IPS-NIHi7 (cell line): ENCODE measurements at regions not wholly inside any gene's neighbourhood (a gene's known extent, or its start where the extent isn't known, plus 50 kb on each side); places are given as distances from the start of the nearest gene placed in this dataset.

ENCODE experiments used
- DNase-seq: peaks from one replicate; pipeline ENCODE4 v3.0.0; 2012; ENCODE audit warnings: mixed read lengths; ENCODE audit errors: extremely low spot score

DNA sequence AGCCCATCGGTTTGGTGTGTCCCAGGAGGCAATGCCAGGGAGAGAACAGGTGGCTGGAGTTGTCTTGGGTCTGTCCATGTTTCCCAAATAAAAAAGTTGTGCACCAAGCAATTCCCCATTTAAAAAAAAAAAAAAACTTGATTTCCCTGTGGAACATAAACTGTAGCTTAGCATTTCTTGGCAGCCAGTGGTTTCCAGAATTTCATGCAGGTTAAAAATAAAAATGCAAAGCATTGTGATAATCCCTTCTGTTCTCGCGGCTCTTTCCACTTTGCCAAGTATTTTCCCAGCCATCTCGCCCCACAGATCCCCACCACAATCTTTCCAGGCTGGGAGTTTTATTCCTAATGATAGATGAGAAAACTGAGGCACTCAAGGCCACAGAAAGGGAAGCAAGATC, 51.4 kb upstream of the MSX1 start:
- no peak for DNase-seq

- DNase-seq: no peak
Measured at GRCh38 chr4:4805887-4806286, 53.6 kb upstream of the MSX1 start.

DNA sequence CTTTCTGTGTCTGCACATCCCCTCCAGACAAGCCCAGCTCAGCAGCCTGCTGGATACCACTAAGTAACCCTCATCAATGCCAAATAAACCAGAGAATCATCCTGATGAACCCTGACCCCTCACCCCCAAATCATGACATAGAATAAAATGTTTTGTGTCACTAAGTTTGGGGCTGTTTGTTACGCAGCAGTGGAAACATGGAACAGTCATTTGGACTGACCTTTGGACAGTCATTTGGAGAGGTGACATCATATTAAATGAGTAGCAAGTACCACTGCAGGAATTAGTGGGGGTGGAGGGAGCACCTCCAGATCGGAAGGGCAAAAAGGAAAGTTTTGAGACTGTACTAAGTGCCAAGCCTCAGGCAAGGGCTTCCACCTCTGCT, 55.6 kb upstream of the MSX1 start:
- DNase-seq: no peak

DNA sequence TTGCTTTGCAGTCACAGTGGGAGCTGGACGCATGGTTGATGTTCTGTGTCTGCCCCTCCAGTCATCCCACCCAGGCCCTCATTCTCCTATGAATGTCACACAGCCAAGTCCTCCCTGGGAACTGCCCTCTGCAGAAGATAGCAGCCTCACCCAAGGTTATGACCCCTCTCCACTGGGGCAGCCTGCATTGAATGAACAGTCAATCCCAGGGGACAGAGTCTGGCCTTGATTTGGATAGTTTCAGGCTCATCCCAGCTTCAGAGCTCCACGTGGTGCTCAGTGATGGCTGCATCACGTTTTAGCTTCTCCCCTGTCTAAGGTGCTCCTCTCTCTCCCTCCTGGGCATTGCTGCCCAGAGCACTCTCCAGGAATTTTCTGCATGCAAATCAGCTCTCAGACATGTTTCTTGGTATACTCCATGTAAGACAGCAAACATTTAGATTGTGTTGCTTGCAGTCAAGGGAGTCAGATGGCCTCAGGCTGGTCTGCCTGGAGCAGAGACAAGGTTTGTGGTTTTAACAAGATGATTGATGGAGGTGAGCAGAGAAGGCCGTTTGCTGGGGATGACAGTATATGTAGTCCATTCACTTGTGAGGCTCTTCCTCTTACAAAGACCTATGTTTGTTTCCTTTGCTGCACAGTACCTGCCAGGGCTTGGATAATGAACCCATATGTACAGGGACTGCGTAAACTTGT, 56.1 kb upstream of the MSX1 start:
- DNase-seq: no peak

GRCh38 chr4:4800646-4801408, 58.6 kb upstream of the MSX1 start:
- DNase-seq: no peak

DNA sequence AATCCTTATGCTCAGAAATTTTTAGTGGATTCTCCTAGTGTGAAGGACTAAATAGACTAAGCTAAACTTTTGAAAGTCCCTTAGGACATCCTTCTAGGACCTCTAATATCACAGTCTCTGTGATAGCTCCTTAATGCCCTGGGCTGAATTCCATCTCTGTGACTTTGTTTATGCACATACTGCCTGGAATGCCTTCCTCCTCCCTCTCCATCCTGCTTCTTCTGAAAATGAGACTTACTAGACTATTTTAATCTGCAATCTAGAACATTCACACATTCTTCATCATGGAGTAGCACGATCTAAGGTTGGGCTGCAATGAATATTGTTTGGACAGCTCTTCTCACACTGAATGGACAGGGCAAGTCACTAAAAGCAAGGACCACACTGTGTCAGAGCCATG, 65.0 kb upstream of the MSX1 start:
- no peak for DNase-seq

DNA sequence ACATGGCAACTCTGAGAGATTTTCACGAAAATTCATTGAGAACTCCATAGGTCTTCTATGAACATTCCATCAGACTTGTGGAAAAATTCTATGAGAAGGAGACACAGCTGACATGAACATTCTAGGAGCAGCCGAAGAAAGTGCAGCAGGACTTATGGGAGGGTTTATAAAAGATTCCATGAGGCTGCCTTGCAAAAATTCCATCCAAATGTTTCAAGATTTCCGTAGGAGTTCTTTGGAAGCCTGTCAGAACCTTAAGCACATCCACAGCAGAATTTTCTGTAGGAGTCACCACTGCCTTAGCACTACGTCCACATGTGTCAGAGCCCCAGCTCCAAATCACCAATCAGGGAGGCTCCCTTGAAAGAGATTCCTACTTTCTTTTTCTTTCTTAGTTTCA, 67.0 kb upstream of the MSX1 start:
- no peak for DNase-seq

- no peak for DNase-seq
Measured at GRCh38 chr4:4791299-4792111, 68.0 kb upstream of the MSX1 start.

DNA sequence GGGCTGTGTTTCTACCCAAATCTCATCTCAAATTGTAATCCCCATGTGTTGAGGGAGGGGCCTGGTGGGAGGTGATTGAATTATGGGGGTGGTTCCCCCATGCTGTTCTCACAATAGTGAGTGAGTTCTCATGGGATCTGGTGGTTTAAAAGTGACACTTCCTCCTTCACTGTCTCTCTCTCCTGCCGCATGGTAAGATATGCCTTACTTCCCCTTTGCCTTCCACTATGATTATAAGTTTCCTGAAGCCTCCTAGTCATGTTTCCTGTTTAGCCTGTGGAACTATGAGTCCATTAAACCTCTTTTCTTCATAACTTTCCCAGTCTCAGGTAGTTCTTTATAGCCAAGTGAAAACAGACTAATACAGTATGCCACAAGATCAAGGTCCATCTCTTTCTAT, 70.0 kb upstream of the MSX1 start:
- no peak for DNase-seq

DNA sequence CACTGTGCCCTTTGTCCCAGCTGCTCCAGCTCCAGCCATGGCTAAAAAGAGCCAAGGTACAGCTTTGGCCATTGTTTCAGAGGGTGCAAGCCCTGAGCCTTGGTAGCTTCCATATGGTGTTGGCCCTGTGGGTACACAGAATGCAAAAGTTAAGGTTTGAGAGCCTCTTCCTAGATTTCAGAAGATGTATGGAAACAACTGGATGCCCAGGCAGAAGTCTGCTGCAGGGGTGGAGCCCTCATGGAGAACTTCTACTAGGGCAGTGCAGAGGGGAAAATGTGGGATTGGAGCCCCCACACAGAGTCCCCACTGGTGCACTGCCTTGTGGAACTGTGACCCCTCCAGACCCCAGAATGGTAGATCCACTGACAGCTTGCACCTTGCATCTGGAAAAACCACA, 70.9 kb upstream of the MSX1 start:
- DNase-seq: no peak

- no peak for DNase-seq
Measured at GRCh38 chr4:4787421-4787820, 72.0 kb upstream of the MSX1 start.

DNA sequence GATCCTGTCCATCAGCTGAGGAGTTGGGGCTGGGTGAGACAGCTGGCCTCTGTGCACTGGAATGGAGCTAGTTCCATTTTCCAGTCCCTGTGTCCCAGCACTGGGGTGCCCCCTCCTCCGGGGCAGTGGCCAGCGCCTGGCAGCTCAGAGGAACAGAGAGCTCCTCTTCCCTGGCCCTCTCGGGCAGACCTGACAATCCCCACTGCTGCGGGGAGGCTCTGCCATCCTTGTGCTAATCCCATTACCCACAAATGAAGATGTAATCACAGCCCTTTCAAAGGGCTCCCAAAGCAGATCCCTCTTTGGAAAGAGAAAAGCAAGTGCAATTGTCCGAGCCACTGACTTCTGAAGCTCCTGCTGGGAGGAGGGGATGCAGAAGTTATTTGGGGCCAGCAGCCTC, 75.1 kb upstream of the MSX1 start:
- no peak for DNase-seq

- DNase-seq: no peak
Measured at GRCh38 chr4:4783847-4784246, 75.6 kb upstream of the MSX1 start.

- DNase-seq: no peak
Measured at GRCh38 chr4:4782969-4783368, 76.5 kb upstream of the MSX1 start.

DNA sequence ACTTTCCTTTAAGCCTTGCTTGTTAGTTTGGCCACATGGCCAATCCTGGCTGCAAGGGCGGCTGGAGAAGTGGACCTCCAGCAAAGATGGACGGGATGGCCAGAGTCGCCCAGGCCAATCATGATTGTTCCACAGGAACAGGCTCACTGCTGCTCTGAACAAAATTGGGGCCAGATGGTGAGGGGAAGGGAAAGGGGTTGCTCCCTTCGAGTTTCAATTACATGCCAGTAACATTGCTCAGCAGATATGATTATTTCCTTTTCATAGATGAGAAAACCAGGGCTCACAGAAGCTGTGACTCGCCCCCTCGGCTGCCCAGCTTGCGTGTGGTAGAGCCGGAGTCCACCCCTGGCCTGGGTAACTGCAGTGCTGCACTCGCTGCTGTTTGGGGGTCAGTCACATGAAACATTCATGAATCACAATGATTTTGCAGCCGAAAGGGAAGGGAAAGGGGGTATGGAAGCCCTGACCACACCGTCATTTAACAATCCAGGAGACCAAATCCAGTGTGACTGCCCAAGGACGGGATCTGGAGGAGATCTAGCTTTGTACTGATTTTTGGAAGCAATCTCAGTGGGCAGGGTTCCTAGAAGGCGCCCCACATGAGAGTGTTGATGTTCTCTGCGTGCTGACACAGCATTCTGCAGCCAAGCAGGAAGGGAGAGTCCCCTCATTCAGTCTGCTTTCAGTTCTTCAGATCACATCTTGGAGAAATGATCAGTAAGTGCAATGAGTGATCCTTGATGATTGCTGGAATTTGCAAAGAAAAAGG, 77.3 kb upstream of the MSX1 start:
- DNase-seq: no peak

GRCh38 chr4:4780729-4781244, 78.7 kb upstream of the MSX1 start:
- no peak for DNase-seq

DNA sequence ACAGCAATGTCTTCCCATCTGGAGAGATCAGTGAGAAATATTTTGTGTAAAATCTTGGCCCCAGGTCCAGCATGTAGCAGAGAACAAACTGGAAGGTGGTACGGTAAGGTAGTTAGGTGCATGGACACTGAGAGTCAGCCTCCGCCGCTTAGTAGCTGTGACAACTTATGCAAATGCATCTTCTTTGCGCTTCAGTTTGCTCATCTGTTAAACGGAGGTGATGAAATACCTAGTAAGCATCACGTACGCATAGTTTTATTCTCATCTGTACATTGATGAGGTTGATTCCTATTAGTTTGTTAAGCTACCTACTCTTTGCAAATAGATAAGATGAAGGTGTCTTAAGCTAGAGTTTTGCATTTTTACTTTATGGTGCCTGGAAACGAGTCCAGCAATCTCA, 80.0 kb upstream of the MSX1 start:
- no peak for DNase-seq

DNA sequence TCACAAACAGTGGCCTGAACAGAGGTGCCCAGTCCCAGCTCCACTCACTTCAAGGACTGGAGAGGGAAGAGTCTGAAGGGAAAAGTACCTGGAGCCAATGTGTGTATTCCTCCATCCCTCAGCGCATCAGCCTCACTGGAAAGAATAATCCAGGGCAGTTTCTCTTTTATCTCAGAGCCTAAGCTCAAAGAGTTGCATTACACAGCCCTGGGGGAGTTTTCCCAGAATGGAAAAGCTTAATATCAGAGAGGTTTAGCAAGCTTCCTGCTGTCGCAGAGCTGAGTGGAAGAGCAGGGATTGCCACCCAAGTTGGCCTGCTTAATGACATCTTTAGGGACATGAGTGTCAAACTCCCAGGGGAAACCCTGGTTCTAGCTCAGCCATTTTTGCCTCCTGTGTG, 80.4 kb upstream of the MSX1 start:
- no peak for DNase-seq

DNA sequence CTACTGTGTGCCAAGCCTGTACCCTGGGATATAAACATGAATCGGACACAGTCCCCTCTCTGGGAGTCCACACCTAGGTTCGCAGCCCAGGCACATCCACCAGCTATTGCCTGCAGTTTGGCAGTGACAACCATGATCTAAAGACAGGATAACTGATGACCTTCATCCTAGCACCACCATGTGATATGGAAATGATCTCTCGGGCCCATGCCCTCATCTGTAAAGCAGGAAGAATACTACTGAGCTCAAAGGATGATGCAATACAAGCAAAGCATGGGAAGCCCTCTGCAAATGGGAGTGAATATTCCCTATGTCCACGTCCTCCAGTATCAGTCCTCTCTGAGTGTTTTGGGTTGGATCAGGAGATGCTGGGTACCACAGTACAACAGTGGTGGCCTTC, 80.9 kb upstream of the MSX1 start:
- no peak for DNase-seq

GRCh38 chr4:4776934-4777333, 82.5 kb upstream of the MSX1 start:
- DNase-seq: no peak

- no peak for DNase-seq
Measured at GRCh38 chr4:4776335-4776734, 83.1 kb upstream of the MSX1 start.

GRCh38 chr4:4775493-4776004, 83.9 kb upstream of the MSX1 start:
- DNase-seq: no peak
